HG03354 (cell line): ENCODE measurements at regions not wholly inside any gene's neighbourhood (a gene's known extent, or its start where the extent isn't known, plus 50 kb on each side); places are given as distances from the start of the nearest gene placed in this dataset.
"Not testable (repeated sequence)": the region's sequence is repeated elsewhere in the genome, so short reads cannot be mapped to it uniquely, and the experiment has no call there.

Source experiments
- ATAC-seq: cut with Tn5 transposase; IDR thresholded peaks from one replicate; pipeline ENCODE4 v1.9.1; 2021; ENCODE audit warnings: mild to moderate bottlenecking; ENCODE audit not compliant: unreplicated experiment, poor library complexity, severe bottlenecking

DNA sequence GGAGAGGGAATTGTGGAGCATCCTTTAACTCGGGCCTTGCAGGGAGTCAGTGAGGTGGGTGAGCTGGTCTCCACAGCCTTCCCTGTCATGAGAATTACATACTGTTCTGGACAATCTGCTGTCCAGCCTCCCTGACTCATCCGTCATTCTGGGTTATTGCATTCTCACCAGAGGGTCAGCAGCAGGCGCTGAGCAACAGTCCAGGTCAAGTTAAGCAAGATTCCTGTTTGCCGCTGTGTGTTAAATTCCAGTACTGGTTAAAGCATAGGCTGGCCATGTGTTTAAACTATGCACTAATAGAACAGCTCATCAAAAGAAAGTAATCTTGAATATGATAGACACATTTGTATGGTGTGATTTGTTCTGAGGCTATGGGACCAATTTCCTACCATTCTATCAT lies 167.1 kb upstream of the LRRC61 start:
- not testable (repeated sequence) for ATAC-seq

GRCh38 chr7:150158696-150159095 lies 164.5 kb upstream of the LRRC61 start:
- not testable (repeated sequence) for ATAC-seq

- not testable (repeated sequence) for ATAC-seq
Measured at GRCh38 chr7:150169515-150169914, 153.6 kb upstream of the LRRC61 start.

DNA sequence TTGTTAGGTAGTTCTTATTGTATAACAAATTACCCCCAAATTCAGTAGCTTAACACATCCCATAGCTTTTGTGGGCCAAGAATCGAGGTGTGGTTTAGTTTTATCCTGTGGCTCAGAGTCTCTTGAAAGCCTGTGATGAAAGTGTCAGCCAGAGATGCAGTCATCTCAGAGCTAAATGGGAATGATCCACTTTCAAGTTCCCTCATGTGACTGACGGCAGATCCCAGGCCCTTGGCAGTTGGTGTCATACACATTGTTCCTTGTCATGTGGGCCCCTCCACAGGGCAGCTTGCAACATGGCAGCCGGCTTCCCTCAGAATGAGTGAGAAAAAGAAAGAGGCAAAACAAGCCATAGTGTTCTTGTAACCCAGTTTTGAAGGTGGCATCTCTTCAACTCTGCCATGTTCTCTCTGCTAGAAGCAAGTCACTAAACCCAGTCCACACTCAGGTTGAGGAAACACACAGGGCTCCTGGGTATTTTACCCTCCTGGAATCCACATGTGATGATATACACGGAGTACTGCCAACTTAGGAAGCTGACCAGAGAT lies 153.1 kb upstream of the LRRC61 start:
- not testable (repeated sequence) for ATAC-seq

DNA sequence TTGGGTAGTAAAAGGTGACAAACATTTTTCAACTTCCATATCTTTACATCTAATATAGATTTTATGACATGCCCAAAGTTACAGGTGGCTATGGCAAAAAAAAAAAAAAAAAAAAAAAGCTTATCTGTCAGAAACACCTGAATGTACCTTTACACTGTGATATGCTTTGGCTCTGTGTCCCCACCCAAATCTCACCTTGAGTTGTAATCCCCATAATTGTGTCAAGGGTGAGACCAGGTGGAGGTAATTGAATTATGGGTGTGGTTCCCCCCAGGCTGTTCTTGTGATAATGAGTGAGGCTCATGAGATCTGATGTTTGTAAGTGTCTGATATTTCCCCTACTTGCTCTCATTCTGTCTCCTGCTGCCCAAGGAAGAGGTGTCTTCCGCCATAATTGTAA lies 139.6 kb upstream of the LRRC61 start:
- not testable (repeated sequence) for ATAC-seq

DNA sequence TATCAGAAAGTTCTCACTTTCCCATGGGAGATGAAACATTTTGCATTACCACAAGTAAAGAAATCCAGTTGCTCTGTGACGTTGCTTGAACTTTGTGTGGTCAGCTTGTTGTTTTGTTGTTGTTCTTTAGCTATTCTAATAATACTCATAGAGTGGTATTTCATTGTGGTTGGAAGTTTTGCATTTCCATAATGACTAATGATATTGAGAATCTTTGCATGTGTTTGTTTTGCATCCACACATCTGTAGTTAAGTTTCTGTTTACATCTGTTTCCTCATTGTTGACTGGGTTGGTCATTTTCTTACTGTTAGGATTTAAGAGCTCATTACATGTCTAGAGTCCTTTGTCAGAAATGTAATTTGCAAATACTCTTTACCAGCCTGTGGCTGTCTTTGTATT lies 133.2 kb upstream of the LRRC61 start:
- peak; percentile 93 for ATAC-seq

DNA sequence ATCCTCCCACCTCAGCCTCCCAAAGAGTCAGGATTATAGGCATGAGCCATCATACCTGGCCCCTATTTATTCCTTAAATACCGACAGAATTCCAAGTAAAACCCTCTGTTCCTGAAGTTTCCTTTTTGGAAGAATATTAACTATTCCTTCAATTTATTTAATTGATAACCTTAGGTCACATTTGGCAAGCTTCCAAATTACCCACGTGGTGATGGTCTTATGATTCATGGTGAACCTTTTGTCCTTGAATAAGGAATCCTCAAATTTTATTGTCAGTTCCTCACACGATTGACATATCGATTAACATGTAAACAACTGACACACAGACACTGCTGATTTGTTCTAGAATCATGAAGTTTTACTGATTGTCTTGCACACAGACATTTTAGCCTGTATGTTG lies 130.6 kb upstream of the LRRC61 start:
- not testable (repeated sequence) for ATAC-seq

- not testable (repeated sequence) for ATAC-seq
Measured at GRCh38 chr7:150193866-150194265, 129.3 kb upstream of the LRRC61 start.
